Ishikawa (cell line): ENCODE measurements at regions not wholly inside any gene's neighbourhood (a gene's known extent, or its start where the extent isn't known, plus 50 kb on each side); places are given as distances from the start of the nearest gene placed in this dataset.

Experiments used
- CEBPB ChIP-seq: IDR thresholded peaks from 2 replicates; pipeline ENCODE4 v1.6.1; 2012
- EGR1 ChIP-seq: IDR thresholded peaks from 2 replicates; pipeline ENCODE4 v1.6.1; 2012
- EP300 ChIP-seq: IDR thresholded peaks from 2 replicates; pipeline ENCODE4 v1.6.1; 2012; ENCODE audit warnings: borderline replicate concordance
- FOXM1 ChIP-seq: IDR thresholded peaks from 2 replicates; pipeline ENCODE4 v1.6.1; 2012; ENCODE audit warnings: low read depth, borderline replicate concordance
- MAX ChIP-seq: IDR thresholded peaks from 2 replicates; pipeline ENCODE4 v1.6.1; 2012
- NFIC ChIP-seq: IDR thresholded peaks from 2 replicates; pipeline ENCODE4 v1.6.1; 2012
- RAD21 ChIP-seq: IDR thresholded peaks from 2 replicates; pipeline ENCODE4 v1.6.1; 2012; ENCODE audit warnings: low read depth
- TAF1 ChIP-seq: IDR thresholded peaks from 2 replicates; pipeline ENCODE4 v1.6.1; 2012; ENCODE audit warnings: low read depth, mild to moderate bottlenecking
- TCF12 ChIP-seq: IDR thresholded peaks from 2 replicates; pipeline ENCODE4 v1.6.1; 2012; ENCODE audit warnings: low read depth
- TEAD4 ChIP-seq: IDR thresholded peaks from 2 replicates; pipeline ENCODE4 v1.6.1; 2012
- USF1 ChIP-seq: IDR thresholded peaks from 2 replicates; pipeline ENCODE4 v1.6.1; 2012
- YY1 ChIP-seq: IDR thresholded peaks from 2 replicates; pipeline ENCODE4 v1.6.1; 2012; ENCODE audit warnings: low read depth
- TF ChIP-seq, protein P1 (sequence below): IDR thresholded peaks from 2 replicates; pipeline ENCODE4 v1.6.1; 2012; ENCODE audit warnings: low read depth, mild to moderate bottlenecking

GRCh38 chr6:153484056-153484455 is 353.0 kb upstream of the RGS17 start:
- TF ChIP-seq MAX (no peak), TCF12 (no peak), YY1 (no peak), USF1 (no peak), TAF1 (no peak), EP300 (no peak), RAD21 (no peak), FOXM1 (no peak), NFIC (no peak), CEBPB (no peak), EGR1 (no peak), TEAD4 (no peak)
- TF ChIP-seq, protein P1, sequence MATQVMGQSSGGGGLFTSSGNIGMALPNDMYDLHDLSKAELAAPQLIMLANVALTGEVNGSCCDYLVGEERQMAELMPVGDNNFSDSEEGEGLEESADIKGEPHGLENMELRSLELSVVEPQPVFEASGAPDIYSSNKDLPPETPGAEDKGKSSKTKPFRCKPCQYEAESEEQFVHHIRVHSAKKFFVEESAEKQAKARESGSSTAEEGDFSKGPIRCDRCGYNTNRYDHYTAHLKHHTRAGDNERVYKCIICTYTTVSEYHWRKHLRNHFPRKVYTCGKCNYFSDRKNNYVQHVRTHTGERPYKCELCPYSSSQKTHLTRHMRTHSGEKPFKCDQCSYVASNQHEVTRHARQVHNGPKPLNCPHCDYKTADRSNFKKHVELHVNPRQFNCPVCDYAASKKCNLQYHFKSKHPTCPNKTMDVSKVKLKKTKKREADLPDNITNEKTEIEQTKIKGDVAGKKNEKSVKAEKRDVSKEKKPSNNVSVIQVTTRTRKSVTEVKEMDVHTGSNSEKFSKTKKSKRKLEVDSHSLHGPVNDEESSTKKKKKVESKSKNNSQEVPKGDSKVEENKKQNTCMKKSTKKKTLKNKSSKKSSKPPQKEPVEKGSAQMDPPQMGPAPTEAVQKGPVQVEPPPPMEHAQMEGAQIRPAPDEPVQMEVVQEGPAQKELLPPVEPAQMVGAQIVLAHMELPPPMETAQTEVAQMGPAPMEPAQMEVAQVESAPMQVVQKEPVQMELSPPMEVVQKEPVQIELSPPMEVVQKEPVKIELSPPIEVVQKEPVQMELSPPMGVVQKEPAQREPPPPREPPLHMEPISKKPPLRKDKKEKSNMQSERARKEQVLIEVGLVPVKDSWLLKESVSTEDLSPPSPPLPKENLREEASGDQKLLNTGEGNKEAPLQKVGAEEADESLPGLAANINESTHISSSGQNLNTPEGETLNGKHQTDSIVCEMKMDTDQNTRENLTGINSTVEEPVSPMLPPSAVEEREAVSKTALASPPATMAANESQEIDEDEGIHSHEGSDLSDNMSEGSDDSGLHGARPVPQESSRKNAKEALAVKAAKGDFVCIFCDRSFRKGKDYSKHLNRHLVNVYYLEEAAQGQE, result no peak
